H1 (cell line): ENCODE measurements at regions not wholly inside any gene's neighbourhood (a gene's known extent, or its start where the extent isn't known, plus 50 kb on each side); places are given as distances from the start of the nearest gene placed in this dataset.

Experiments
- PHF8 ChIP-seq: fragments of 200-600 bp; sonication (generic); conservative IDR thresholded peaks from 2 replicates; pipeline ENCODE4 v1.7.1; 2012; ENCODE audit warnings: low read depth, mild to moderate bottlenecking, inconsistent platforms, low read length, moderate library complexity
- RNF2 ChIP-seq: fragments of 200-900, 300-1000 bp; sonication (generic); IDR thresholded peaks from 2 replicates; pipeline ENCODE4 v1.7.1; 2016; ENCODE audit warnings: borderline replicate concordance, low read depth, mild to moderate bottlenecking, antibody characterized with exemption, low read length; ENCODE audit not compliant: poor library complexity, severe bottlenecking; ENCODE audit errors: missing control alignments
- SIN3A ChIP-seq, 2 experiments: IDR thresholded peaks in 1 of 2; conservative IDR thresholded peaks in 1 of 2; 2 replicates each; pipeline ENCODE4 v1.6.1; 2011 to 2012; ENCODE audit warnings: low read length in 2 of 2, improper control_type of control experiment in 1 of 2, low read depth in 1 of 2, mild to moderate bottlenecking in 1 of 2
- SRF ChIP-seq: IDR thresholded peaks from 2 replicates; pipeline ENCODE4 v1.6.1; 2011; ENCODE audit warnings: mild to moderate bottlenecking, low read depth, low read length, moderate library complexity
- TCF12 ChIP-seq: IDR thresholded peaks from 2 replicates; pipeline ENCODE4 v1.6.1; 2011; ENCODE audit warnings: low read depth, mild to moderate bottlenecking, low read length

- TF ChIP-seq RNF2 (no peak), SIN3A (conservative IDR thresholded peaks at IDR 0.05 in 1 of 2, IDR thresholded peaks at IDR 0.05 in 1 of 2; ENCODE audit: low read depth in 1 of 2, low read length in 2 of 2) (no peak), SRF (no peak), TCF12 (no peak), PHF8 (no peak)
Measured at GRCh38 chr1:177442584-177442983, 271.8 kb downstream of the BRINP2 start (continued).
